Fibroblast of the conjunctiva (primary cell): ENCODE measurements at regions not wholly inside any gene's neighbourhood (a gene's known extent, or its start where the extent isn't known, plus 50 kb on each side); places are given as distances from the start of the nearest gene placed in this dataset.

ENCODE experiments used
- DNase-seq: peaks from one replicate; pipeline ENCODE4 v3.0.0-alpha.2; 2010; ENCODE audit warnings: low read depth

GRCh38 chr13:33628662-33629061, 189.3 kb upstream of the RFC3 start:
- no peak for DNase-seq

- no peak for DNase-seq
These were observed 188.2 kb upstream of the RFC3 start for GRCh38 chr13:33629605-33630360.

- no peak for DNase-seq
These were observed 184.0 kb upstream of the RFC3 start for GRCh38 chr13:33633701-33634545.

GRCh38 chr13:33634546-33634982, 183.4 kb upstream of the RFC3 start:
- no peak for DNase-seq

- no peak for DNase-seq
These were observed 181.7 kb upstream of the RFC3 start for GRCh38 chr13:33636243-33636642.

GRCh38 chr13:33636955-33637670, 180.8 kb upstream of the RFC3 start:
- DNase-seq: no peak

GRCh38 chr13:33637978-33638743, 179.8 kb upstream of the RFC3 start:
- no peak for DNase-seq

- peak; percentile 84 for DNase-seq
These were observed 178.8 kb upstream of the RFC3 start for GRCh38 chr13:33639158-33639557.

GRCh38 chr13:33639626-33640080, 178.3 kb upstream of the RFC3 start:
- DNase-seq: no peak

- no peak for DNase-seq
These were observed 177.1 kb upstream of the RFC3 start for GRCh38 chr13:33640832-33641231.

- DNase-seq: peak; percentile 73
These were observed 175.4 kb upstream of the RFC3 start for GRCh38 chr13:33642374-33643065.

- DNase-seq: peak; percentile 43
These were observed 173.1 kb upstream of the RFC3 start for GRCh38 chr13:33644581-33645543.

- DNase-seq: no peak
These were observed 172.1 kb upstream of the RFC3 start for GRCh38 chr13:33645591-33646554.

- no peak for DNase-seq
These were observed 168.6 kb upstream of the RFC3 start for GRCh38 chr13:33649212-33649878.

GRCh38 chr13:33651766-33652165, 166.2 kb upstream of the RFC3 start:
- DNase-seq: no peak

GRCh38 chr13:33657274-33657673, 160.7 kb upstream of the RFC3 start:
- no peak for DNase-seq

- no peak for DNase-seq
These were observed 158.5 kb upstream of the RFC3 start for GRCh38 chr13:33659466-33659865.

GRCh38 chr13:33659894-33660293, 158.1 kb upstream of the RFC3 start:
- no peak for DNase-seq
